GM23338 (cell line): ENCODE measurements at regions not wholly inside any gene's neighbourhood (a gene's known extent, or its start where the extent isn't known, plus 50 kb on each side); places are given as distances from the start of the nearest gene placed in this dataset.

Source experiments
- ATAC-seq: fragments of 200-7000 bp; cut with Tn5 transposase; 3 replicates; pipeline ENCODE4 v1.9.1; 2020
- DNase-seq: peaks from one replicate; pipeline ENCODE4 v3.0.0-alpha.2; 2015; ENCODE audit warnings: low spot score
- H2AFZ ChIP-seq: fragments of 200-600 bp; sonication (generic); 2 replicates; pipeline ENCODE4 v1.8.0; 2016; ENCODE audit warnings: antibody characterized with exemption, mild to moderate bottlenecking, moderate library complexity
- H3F3A ChIP-seq: fragments of 200-600 bp; sonication (generic); replicated peaks from 2 replicates; pipeline ENCODE4 v1.8.0; 2017; ENCODE audit warnings: antibody characterized with exemption, mixed run types, low read depth
- H3K27ac ChIP-seq: fragments of 200-600 bp; sonication (generic); 2 replicates; pipeline ENCODE4 v1.6.1; 2016; ENCODE audit warnings: low read depth
- H3K27me3 ChIP-seq: fragments of 200-600 bp; sonication (generic); 2 replicates; pipeline ENCODE4 v1.8.0; 2016; ENCODE audit warnings: mild to moderate bottlenecking, mixed run types, moderate library complexity; ENCODE audit not compliant: insufficient read depth
- H3K36me3 ChIP-seq: fragments of 200-600 bp; sonication (generic); 2 replicates; pipeline ENCODE4 v1.8.0; 2016; ENCODE audit warnings: mild to moderate bottlenecking; ENCODE audit not compliant: insufficient read depth
- H3K4me1 ChIP-seq: fragments of 200-600 bp; sonication (generic); 2 replicates; pipeline ENCODE4 v1.8.0; 2016; ENCODE audit warnings: mild to moderate bottlenecking, moderate library complexity; ENCODE audit not compliant: insufficient read depth
- H3K4me2 ChIP-seq: fragments of 200-600 bp; sonication (generic); 2 replicates; pipeline ENCODE4 v1.7.1; 2017; ENCODE audit warnings: mixed run types
- H3K4me3 ChIP-seq: fragments of 200-600 bp; sonication (generic); 2 replicates; pipeline ENCODE4 v1.6.1; 2016; ENCODE audit warnings: mixed run types
- H3K79me2 ChIP-seq: fragments of 200-600 bp; sonication (generic); replicated peaks from 2 replicates; pipeline ENCODE4 v1.8.0; 2017; ENCODE audit warnings: mild to moderate bottlenecking; ENCODE audit not compliant: insufficient read depth
- H3K9me2 ChIP-seq: fragments of 200-600 bp; sonication (generic); 2 replicates; pipeline ENCODE4 v1.8.0; 2017; ENCODE audit not compliant: insufficient read depth
- H4K20me1 ChIP-seq: fragments of 200-600 bp; sonication (generic); replicated peaks from 2 replicates; pipeline ENCODE4 v1.8.0; 2017; ENCODE audit warnings: mild to moderate bottlenecking; ENCODE audit not compliant: insufficient read depth
- H3K27ac Mint-ChIP-seq: 2 replicates; pipeline ENCODE4 v1.8.0; 2020; ENCODE audit warnings: inconsistent platforms, mild to moderate bottlenecking, moderate library complexity, mixed read lengths
- H3K27me3 Mint-ChIP-seq: 3 replicates; pipeline ENCODE4 v1.8.0; 2022; ENCODE audit warnings: low read depth, mild to moderate bottlenecking, moderate library complexity, mixed read lengths, inconsistent platforms; ENCODE audit not compliant: insufficient read depth, poor library complexity
- H3K36me3 Mint-ChIP-seq: 3 replicates; pipeline ENCODE4 v1.8.0; 2021; ENCODE audit warnings: low read depth, mild to moderate bottlenecking, inconsistent platforms, moderate library complexity, mixed read lengths
- H3K4me1 Mint-ChIP-seq: 3 replicates; pipeline ENCODE4 v1.8.0; 2020; ENCODE audit warnings: mild to moderate bottlenecking, inconsistent platforms, mixed read lengths
- H3K4me3 Mint-ChIP-seq: 3 replicates; pipeline ENCODE4 v1.8.0; 2021; ENCODE audit warnings: moderate library complexity, mild to moderate bottlenecking, inconsistent platforms, mixed read lengths
- H3K9me3 Mint-ChIP-seq: 3 replicates; pipeline ENCODE4 v1.8.0; 2020; ENCODE audit warnings: moderate library complexity, mild to moderate bottlenecking, inconsistent platforms, mixed read lengths
- CREB1 ChIP-seq: fragments of 250-450 bp; sonication (Bioruptor Pico); IDR thresholded peaks from 2 replicates; pipeline ENCODE4 v1.5.0; 2020; ENCODE audit warnings: low read depth, mild to moderate bottlenecking, moderate library complexity
- EZH2 ChIP-seq: fragments of 200-600 bp; sonication (generic); IDR thresholded peaks from one replicate; pipeline ENCODE4 v1.8.0; 2017; ENCODE audit warnings: antibody characterized with exemption, mild to moderate bottlenecking, low read depth; ENCODE audit not compliant: unreplicated experiment
- JUNB ChIP-seq: IDR thresholded peaks from one replicate; pipeline ENCODE4 v1.6.1; 2016; ENCODE audit warnings: antibody characterized with exemption; ENCODE audit not compliant: unreplicated experiment
- NANOG ChIP-seq: IDR thresholded peaks from 2 replicates; pipeline ENCODE4 v1.6.1; 2016; ENCODE audit warnings: antibody characterized with exemption, borderline replicate concordance
- POLR2AphosphoS5 ChIP-seq: IDR thresholded peaks from 2 replicates; pipeline ENCODE4 v1.6.1; 2016; ENCODE audit warnings: antibody characterized with exemption, low read depth
- STAT1 ChIP-seq: IDR thresholded peaks from one replicate; pipeline ENCODE4 v1.6.1; 2016; ENCODE audit warnings: antibody characterized with exemption; ENCODE audit not compliant: unreplicated experiment
- TF ChIP-seq, protein P1 (sequence below): fragments of 250-450 bp; sonication (Bioruptor Pico); IDR thresholded peaks from 2 replicates; pipeline ENCODE4 v1.5.0; 2020; ENCODE audit warnings: mild to moderate bottlenecking, moderate library complexity
- TF ChIP-seq, protein P2 (sequence below), 2 experiments: fragments of 200-600 bp in 1 of 2; sonication (generic) in 1 of 2; conservative IDR thresholded peaks; 2 replicates each; pipeline versions ENCODE4 v1.5.1 to v1.6.1; 2016 to 2017; ENCODE audit warnings: antibody characterized with exemption in 2 of 2, low read depth in 2 of 2, mild to moderate bottlenecking in 2 of 2, moderate library complexity in 1 of 2
- TF ChIP-seq, protein P3 (sequence below): IDR thresholded peaks from one replicate; pipeline ENCODE4 v1.6.1; 2018; ENCODE audit warnings: antibody characterized with exemption; ENCODE audit not compliant: unreplicated experiment

DNA sequence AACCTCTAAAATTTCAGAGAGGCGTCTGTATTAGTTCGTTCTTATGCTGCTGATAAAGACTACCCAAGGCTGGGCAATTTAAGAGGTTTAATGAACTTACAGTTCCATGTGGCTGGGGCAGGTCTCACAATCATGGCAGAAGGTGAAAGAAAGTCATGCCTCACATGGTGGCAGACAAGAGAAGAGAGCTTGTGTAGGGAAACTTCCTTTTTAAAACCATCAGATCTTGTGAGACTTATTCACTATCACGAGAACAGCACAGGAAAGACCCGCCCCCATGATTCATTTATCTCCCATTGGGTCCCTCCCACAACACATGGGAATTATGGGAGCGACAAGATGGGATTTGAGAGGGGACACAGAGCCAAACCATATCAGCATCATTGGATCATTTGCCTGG lies 183.2 kb upstream of the SIX2 start (continued):
- TF ChIP-seq, protein P1, sequence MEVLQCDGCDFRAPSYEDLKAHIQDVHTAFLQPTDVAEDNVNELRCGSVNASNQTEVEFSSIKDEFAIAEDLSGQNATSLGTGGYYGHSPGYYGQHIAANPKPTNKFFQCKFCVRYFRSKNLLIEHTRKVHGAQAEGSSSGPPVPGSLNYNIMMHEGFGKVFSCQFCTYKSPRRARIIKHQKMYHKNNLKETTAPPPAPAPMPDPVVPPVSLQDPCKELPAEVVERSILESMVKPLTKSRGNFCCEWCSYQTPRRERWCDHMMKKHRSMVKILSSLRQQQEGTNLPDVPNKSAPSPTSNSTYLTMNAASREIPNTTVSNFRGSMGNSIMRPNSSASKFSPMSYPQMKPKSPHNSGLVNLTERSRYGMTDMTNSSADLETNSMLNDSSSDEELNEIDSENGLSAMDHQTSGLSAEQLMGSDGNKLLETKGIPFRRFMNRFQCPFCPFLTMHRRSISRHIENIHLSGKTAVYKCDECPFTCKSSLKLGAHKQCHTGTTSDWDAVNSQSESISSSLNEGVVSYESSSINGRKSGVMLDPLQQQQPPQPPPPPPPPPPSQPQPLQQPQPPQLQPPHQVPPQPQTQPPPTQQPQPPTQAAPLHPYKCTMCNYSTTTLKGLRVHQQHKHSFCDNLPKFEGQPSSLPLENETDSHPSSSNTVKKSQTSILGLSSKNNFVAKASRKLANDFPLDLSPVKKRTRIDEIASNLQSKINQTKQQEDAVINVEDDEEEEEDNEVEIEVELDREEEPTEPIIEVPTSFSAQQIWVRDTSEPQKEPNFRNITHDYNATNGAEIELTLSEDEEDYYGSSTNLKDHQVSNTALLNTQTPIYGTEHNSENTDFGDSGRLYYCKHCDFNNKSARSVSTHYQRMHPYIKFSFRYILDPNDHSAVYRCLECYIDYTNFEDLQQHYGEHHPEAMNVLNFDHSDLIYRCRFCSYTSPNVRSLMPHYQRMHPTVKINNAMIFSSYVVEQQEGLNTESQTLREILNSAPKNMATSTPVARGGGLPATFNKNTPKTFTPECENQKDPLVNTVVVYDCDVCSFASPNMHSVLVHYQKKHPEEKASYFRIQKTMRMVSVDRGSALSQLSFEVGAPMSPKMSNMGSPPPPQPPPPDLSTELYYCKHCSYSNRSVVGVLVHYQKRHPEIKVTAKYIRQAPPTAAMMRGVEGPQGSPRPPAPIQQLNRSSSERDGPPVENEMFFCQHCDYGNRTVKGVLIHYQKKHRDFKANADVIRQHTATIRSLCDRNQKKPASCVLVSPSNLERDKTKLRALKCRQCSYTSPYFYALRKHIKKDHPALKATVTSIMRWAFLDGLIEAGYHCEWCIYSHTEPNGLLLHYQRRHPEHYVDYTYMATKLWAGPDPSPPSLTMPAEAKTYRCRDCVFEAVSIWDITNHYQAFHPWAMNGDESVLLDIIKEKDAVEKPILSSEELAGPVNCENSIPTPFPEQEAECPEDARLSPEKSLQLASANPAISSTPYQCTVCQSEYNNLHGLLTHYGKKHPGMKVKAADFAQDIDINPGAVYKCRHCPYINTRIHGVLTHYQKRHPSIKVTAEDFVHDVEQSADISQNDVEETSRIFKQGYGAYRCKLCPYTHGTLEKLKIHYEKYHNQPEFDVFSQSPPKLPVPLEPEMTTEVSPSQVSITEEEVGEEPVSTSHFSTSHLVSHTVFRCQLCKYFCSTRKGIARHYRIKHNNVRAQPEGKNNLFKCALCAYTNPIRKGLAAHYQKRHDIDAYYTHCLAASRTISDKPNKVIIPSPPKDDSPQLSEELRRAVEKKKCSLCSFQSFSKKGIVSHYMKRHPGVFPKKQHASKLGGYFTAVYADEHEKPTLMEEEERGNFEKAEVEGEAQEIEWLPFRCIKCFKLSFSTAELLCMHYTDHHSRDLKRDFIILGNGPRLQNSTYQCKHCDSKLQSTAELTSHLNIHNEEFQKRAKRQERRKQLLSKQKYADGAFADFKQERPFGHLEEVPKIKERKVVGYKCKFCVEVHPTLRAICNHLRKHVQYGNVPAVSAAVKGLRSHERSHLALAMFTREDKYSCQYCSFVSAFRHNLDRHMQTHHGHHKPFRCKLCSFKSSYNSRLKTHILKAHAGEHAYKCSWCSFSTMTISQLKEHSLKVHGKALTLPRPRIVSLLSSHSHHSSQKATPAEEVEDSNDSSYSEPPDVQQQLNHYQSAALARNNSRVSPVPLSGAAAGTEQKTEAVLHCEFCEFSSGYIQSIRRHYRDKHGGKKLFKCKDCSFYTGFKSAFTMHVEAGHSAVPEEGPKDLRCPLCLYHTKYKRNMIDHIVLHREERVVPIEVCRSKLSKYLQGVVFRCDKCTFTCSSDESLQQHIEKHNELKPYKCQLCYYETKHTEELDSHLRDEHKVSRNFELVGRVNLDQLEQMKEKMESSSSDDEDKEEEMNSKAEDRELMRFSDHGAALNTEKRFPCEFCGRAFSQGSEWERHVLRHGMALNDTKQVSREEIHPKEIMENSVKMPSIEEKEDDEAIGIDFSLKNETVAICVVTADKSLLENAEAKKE (CRISPR knock-in tag), result no peak
- TF ChIP-seq EZH2, result no peak
- TF ChIP-seq POLR2AphosphoS5, result no peak
- TF ChIP-seq CREB1 (CRISPR knock-in tag), result no peak
- no peak for TF ChIP-seq STAT1

DNA sequence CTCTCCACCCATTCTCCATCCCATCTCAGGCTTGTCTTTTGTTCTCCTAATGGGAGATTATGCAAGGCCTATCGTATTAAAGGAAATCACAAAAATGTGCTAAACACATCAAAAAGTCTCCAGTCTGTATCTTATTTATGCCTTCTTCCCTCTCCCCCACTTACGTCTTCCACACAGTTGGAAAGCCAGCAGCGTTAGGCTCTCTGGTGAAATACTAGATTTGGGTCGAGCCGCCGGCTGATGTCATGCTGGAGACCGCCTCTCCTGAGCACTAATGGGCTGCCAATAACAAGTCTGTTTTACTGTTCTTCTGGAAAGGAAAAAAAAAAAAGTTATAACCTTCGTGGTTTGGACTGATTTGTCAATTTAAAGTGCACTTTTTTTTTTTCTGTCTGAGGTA lies 182.7 kb upstream of the SIX2 start:
- Histone ChIP-seq H3K4me2 (no peak overlapping the region), H3K79me2 (no peaks in the 10 kb centered on the region), H3K4me1 (peaks cover 9% of the 10 kb centered on the region; the same call in 1 of the 2 replicates), H3K36me3 (no peaks in the 10 kb centered on the region), H4K20me1 (no peaks in the 10 kb centered on the region), H3K9me2 (peaks cover 2% of the 10 kb centered on the region; the same call in 1 of the 2 replicates), H3F3A (no peaks in the 10 kb centered on the region), H3K4me3 (no peak overlapping the region), H2AFZ (0 out of 2 replicates have a peak overlapping the region, but pooled peaks have one; percentile 38), H3K27me3 (no peaks in the 10 kb centered on the region), H3K27ac (no peak overlapping the region)
- DNase-seq (no peak), ATAC-seq (no peak)
- no peak overlapping the region for H3K4me3 Mint-ChIP-seq
- no peaks in the 10 kb centered on the region; the same call in 2 of the 3 replicates for H3K9me3 Mint-ChIP-seq
- no peaks in the 10 kb centered on the region for H3K36me3 Mint-ChIP-seq
- H3K27ac Mint-ChIP-seq, result no peak overlapping the region
- H3K4me1 Mint-ChIP-seq, result peaks cover 21% of the 10 kb centered on the region
- peaks cover 2% of the 10 kb centered on the region for H3K27me3 Mint-ChIP-seq
- TF ChIP-seq, protein P2, sequence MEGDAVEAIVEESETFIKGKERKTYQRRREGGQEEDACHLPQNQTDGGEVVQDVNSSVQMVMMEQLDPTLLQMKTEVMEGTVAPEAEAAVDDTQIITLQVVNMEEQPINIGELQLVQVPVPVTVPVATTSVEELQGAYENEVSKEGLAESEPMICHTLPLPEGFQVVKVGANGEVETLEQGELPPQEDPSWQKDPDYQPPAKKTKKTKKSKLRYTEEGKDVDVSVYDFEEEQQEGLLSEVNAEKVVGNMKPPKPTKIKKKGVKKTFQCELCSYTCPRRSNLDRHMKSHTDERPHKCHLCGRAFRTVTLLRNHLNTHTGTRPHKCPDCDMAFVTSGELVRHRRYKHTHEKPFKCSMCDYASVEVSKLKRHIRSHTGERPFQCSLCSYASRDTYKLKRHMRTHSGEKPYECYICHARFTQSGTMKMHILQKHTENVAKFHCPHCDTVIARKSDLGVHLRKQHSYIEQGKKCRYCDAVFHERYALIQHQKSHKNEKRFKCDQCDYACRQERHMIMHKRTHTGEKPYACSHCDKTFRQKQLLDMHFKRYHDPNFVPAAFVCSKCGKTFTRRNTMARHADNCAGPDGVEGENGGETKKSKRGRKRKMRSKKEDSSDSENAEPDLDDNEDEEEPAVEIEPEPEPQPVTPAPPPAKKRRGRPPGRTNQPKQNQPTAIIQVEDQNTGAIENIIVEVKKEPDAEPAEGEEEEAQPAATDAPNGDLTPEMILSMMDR (conservative IDR thresholded peaks at IDR 0.05; ENCODE audit: low read depth in 2 of 2), result no peak
- TF ChIP-seq, protein P3, sequence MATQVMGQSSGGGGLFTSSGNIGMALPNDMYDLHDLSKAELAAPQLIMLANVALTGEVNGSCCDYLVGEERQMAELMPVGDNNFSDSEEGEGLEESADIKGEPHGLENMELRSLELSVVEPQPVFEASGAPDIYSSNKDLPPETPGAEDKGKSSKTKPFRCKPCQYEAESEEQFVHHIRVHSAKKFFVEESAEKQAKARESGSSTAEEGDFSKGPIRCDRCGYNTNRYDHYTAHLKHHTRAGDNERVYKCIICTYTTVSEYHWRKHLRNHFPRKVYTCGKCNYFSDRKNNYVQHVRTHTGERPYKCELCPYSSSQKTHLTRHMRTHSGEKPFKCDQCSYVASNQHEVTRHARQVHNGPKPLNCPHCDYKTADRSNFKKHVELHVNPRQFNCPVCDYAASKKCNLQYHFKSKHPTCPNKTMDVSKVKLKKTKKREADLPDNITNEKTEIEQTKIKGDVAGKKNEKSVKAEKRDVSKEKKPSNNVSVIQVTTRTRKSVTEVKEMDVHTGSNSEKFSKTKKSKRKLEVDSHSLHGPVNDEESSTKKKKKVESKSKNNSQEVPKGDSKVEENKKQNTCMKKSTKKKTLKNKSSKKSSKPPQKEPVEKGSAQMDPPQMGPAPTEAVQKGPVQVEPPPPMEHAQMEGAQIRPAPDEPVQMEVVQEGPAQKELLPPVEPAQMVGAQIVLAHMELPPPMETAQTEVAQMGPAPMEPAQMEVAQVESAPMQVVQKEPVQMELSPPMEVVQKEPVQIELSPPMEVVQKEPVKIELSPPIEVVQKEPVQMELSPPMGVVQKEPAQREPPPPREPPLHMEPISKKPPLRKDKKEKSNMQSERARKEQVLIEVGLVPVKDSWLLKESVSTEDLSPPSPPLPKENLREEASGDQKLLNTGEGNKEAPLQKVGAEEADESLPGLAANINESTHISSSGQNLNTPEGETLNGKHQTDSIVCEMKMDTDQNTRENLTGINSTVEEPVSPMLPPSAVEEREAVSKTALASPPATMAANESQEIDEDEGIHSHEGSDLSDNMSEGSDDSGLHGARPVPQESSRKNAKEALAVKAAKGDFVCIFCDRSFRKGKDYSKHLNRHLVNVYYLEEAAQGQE, result no peak
- TF ChIP-seq NANOG, result no peak
- TF ChIP-seq JUNB, result no peak
